SH-SY5Y (cell line): ENCODE measurements at regions not wholly inside any gene's neighbourhood (a gene's known extent, or its start where the extent isn't known, plus 50 kb on each side); places are given as distances from the start of the nearest gene placed in this dataset.

Experiments
- GATA2 ChIP-seq: IDR thresholded peaks from 2 replicates; pipeline ENCODE4 v1.6.1; 2011; ENCODE audit warnings: mild to moderate bottlenecking, low read depth, low read length
- GATA3 ChIP-seq: IDR thresholded peaks from 2 replicates; pipeline ENCODE4 v1.6.1; 2011; ENCODE audit warnings: low read depth, mild to moderate bottlenecking, low read length, moderate library complexity

DNA sequence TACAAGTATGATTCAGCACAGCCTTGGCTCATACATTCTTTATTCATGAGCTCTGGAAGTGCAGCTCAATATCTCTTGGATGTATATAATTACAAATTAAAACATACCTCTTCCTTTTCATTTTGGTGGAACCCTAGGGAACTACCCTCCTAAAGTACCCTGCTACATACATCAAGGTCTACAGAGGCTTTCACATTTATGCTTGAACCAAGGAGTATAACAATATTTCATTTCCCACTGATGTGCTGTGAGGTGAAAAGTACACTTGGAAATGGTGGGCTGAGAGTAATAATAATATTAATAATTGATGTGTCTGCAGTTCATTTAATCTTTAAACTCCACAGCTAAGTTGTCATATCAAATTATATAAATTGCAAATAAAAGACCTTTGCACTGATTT, 142.2 kb upstream of the LRRC3B start:
- no peak for TF ChIP-seq GATA2
- no peak for TF ChIP-seq GATA3
